HG03378 (cell line): ENCODE measurements at regions not wholly inside any gene's neighbourhood (a gene's known extent, or its start where the extent isn't known, plus 50 kb on each side); places are given as distances from the start of the nearest gene placed in this dataset.

Experiments used
- ATAC-seq: cut with Tn5 transposase; IDR thresholded peaks from one replicate; pipeline ENCODE4 v1.9.1; 2021; ENCODE audit warnings: mild to moderate bottlenecking, moderate library complexity; ENCODE audit not compliant: unreplicated experiment

GRCh38 chr20:39547546-39548408 lies 585.6 kb downstream of the DHX35 start:
- ATAC-seq, result no peak

DNA sequence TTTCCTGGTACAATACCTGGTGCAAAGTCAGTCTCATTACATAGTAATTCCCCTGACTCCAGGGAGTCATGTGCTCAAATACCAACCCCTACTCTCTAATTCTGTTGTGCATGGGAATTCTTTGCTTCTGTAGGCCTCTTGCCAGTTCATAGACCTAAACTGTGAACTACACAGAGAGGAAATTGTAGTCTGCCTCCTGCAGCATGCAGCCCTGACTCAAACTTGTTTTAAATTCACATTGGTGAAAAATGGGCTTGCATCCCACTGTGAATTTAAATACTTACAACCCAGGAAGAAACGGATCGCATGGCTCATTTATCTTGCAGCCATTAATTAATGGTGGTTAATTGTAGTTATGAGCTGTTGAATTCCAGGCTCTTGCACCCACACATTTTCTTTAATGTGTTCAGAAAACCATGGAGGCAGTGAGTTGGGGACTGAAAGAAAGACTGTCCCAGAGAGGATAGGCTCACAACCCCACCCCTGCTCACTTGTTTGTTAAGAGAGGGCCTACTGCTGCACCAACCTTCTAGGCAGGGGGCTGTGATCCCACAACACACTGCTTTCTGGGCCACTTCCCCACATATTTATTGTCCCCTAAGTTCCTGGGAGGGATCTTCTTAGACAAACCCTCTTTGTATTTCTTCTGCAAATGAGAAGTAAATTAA lies 579.1 kb downstream of the DHX35 start:
- no peak for ATAC-seq

- ATAC-seq, result no peak
Observed at GRCh38 chr20:39538317-39538716, 576.2 kb downstream of the DHX35 start.

GRCh38 chr20:39535301-39535700 lies 573.2 kb downstream of the DHX35 start:
- ATAC-seq, result no peak

- ATAC-seq, result no peak
Observed at GRCh38 chr20:39534846-39535245, 572.7 kb downstream of the DHX35 start.

GRCh38 chr20:39533858-39534257 lies 571.7 kb downstream of the DHX35 start:
- ATAC-seq, result no peak

DNA sequence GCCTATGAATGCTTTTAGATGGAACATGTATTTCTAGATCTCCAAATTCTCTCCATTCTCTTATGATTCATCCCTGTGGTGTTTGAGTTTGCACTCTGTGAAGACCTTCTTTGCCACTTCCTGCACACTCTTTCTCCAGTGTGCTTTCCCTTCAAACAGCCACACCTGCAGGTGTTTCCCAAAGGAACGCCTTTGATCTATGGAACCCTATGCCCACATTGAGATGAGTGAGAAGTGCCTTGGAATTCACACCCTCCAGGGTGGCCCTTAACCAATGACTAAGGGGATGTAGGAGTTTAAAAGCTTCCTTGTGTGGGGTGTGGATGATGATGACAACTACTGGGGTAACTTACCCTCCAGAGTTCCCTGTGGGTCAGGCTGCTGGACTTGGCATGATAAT lies 570.1 kb downstream of the DHX35 start:
- no peak for ATAC-seq

- ATAC-seq, result no peak
Observed at GRCh38 chr20:39528436-39528835, 566.3 kb downstream of the DHX35 start.

GRCh38 chr20:39524371-39524911 lies 562.3 kb downstream of the DHX35 start:
- no peak for ATAC-seq

- ATAC-seq, result no peak
Observed at GRCh38 chr20:39523405-39523804, 561.3 kb downstream of the DHX35 start.

DNA sequence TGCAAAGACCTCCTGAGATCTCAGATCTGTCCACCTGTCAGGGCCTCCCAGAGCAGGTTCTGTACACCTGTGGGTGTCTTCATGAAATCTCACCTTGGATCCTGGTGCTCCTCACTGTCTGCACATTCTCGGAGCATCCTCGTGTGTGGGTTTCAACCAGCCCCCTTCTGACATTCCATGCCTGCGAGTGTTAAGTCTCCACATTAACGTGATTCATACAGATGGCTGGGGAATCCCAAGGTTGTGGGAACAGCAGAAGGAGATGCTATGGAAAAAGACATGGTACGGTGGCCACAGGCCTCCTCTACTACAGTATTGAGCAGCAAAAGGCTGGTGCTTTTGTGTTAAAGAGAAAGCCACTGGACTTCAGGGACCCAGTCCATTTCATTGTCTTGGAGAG lies 556.5 kb downstream of the DHX35 start:
- ATAC-seq, result no peak

DNA sequence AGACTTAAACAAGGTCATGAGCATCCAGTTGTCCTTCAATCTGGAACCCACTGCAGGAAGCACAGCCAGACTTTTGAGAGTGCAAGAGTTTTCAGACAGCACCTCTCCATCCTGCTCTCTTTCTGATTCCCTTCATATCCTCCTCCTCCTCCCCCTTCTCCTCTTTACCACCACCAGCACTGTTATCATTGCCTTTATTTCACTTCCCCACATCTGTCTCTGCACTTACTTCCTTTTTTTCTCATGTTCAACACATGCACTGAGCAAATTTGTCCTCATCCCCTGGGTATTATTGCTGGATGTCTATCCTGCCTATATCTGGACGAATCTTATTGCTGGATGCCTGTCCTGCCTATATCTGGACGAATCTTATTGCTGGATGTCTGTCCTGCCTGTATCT lies 554.8 kb downstream of the DHX35 start:
- ATAC-seq, result no peak

DNA sequence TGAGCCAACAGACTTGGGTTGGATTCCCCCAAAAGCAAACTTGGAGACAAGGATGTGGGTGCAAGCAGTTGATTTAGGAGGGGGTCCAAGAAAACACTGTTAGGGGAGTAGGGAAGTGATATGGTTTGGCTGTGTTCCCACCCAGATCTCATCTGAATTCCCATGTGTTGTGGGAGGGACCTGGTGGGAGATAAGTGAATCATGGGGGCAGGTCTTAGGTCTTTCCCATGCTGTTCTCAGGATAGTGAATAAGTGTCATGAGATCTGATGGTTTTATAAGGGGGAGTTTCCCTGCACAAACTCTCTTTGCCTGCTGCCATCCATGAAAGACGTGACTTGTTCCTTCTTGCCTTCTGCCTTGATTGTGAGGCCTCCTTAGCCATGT lies 542.6 kb downstream of the DHX35 start:
- ATAC-seq, result no peak

DNA sequence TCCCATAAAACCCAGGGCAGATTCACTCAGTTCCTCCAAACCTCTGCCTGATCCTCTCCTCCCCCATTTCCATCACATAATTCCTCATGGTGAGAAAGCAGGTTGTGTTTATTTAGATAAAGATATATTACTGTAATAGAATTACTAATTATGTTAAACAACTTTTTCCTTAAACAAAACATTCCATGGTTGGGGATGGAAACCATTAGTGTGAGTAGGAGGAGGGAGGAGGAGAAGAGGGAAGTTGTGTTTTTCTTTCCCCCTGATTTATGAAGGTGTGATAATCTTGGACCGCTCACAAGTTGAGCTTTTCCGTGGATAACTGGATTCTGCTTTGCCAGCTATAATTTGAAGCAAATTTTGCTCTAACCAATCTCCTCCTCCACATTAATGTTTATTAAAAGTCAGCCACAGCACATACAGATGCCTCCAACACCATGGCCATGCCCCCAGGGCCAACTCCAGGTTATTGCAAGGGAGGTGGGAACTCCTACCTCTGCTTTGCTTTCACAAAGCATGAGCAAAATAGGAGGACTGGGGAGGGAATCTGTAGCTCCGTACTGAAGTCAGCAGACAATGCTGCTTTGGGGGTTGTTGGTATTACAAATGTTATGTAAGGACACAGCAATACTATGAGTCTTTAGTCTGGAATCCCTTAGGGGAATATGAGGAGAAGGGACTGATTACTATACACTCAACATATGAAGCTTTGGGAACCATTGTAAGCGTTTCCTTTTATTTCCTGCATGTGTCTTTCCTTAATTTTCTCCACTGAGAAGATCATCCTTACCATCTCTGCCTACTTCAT lies 542.0 kb downstream of the DHX35 start:
- no peak for ATAC-seq

GRCh38 chr20:39492223-39492797 lies 530.2 kb downstream of the DHX35 start:
- ATAC-seq, result no peak

- ATAC-seq, result no peak
Observed at GRCh38 chr20:39491711-39492110, 529.6 kb downstream of the DHX35 start.

DNA sequence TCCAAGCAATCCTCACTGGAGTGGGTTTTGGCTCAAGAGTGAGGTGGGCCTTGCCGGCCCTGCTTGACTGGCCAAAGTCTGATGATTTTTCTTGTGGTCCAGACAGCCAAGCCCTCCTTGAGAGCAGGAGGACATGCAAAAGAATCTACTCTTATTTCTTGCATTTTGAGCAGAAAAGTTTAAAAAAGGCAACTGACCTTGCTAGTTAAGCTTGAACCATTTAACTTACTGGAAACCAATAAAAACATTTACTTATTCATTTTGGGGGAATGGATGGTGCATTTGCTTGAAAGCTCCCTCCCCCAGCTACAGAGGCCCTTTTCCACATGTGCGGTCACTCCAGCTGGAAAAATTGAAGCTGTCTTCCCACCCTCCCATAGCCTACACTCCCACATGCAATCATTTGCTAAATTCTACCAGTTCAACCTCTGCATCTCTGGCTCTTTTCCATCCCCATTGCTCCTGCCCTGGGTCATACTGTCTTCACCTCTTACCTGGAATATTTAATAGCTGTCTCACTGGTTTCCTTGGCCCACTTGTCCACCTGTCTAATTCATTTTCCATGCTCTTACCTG lies 527.9 kb downstream of the DHX35 start:
- no peak for ATAC-seq

DNA sequence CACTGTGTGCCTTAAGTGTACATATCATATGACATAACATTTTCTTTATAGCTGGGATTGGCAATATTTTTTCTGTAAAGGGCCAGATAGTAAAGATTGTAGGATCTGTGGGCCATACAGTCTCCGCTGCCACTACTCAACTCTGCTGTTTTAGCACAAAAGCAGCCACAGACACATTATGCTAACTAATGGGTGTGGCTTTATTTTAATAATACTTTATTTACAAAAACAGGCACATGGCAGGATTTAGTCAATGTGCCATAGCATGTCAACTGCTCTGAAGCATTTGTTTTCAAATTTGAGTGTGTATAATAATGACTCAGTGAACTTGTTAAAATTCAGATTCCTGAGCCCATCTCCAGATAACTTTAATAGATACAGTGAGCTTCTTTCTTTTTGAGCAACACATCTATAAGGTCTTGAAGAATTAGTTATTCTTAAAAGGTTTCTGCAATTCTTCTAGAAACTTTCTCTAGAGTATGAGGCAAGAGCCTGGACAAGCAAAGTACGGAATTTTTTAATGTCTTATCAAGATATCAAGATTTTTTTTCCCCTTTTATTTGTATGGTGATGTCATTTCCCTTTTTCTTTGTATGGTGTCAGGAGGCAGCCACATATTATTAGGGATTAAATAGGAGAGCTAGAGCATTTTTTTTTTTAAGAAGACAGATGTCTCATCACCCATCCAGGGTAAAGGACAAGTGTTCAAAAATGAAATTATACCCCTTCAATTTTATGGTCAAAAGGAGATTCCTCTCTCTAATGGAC lies 518.3 kb downstream of the DHX35 start:
- ATAC-seq, result no peak

GRCh38 chr20:39479196-39479810 lies 517.2 kb downstream of the DHX35 start:
- no peak for ATAC-seq
